NCI-H2107 (cell line): ENCODE measurements at regions not wholly inside any gene's neighbourhood (a gene's known extent, or its start where the extent isn't known, plus 50 kb on each side); places are given as distances from the start of the nearest gene placed in this dataset.

ENCODE experiments used
- DNase-seq: peaks from one replicate; lab custom pipeline; 2025; lab: John Stamatoyannopoulos, UW

- no peak for DNase-seq
These were observed 800.1 kb upstream of the PCDH9 start for GRCh38 chr13:68030152-68030809.

- DNase-seq, result no peak
These were observed 798.6 kb upstream of the PCDH9 start for GRCh38 chr13:68028701-68029100.

- DNase-seq, result no peak
These were observed 797.2 kb upstream of the PCDH9 start for GRCh38 chr13:68027306-68027705.

- DNase-seq, result no peak
These were observed 795.9 kb upstream of the PCDH9 start for GRCh38 chr13:68026077-68026476.

GRCh38 chr13:68025604-68026003 is 795.5 kb upstream of the PCDH9 start:
- DNase-seq, result no peak

GRCh38 chr13:68023838-68024581 is 793.9 kb upstream of the PCDH9 start:
- no peak for DNase-seq

- DNase-seq, result no peak
These were observed 789.8 kb upstream of the PCDH9 start for GRCh38 chr13:68019901-68020300.

DNA sequence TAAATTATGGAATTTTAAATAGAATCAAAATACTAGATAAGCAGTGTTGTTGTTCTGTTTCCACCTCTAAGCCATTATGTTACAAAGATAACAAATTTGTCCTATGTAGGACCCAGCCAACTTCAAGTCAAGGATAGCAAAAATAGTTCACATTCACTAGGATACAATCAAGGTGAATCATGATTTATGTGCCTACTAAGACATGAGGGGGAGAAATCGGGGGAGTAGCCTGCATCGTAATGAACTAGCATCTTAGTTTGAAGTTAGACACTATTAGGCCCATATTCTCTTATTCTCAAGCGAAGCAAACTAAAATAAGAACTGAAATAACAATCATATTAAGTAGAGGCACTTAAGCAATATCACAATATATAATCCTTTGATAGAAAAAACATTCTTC is 779.4 kb upstream of the PCDH9 start:
- no peak for DNase-seq

GRCh38 chr13:68007576-68007975 is 777.4 kb upstream of the PCDH9 start:
- no peak for DNase-seq

DNA sequence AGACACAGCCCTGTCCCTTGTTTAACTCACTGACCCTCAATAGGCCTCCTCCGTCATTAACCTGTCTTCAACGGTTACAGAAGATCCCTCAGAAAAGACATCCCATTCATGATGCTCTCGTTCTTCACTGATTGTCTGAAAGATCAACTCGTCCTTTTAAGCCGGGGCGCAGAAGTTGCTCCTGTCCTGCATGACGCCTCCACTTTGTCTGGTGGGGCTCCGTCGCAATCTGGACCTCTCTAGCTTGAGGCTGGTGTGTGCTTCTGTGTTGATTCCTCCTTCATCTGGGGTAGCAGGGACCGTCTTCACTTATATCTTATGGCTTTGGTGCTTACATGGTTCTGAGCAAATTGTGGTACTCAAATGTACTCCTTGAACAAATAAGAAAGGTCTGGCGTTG is 766.0 kb upstream of the PCDH9 start:
- DNase-seq, result no peak

- no peak for DNase-seq
These were observed 760.7 kb upstream of the PCDH9 start for GRCh38 chr13:67990868-67991267.

DNA sequence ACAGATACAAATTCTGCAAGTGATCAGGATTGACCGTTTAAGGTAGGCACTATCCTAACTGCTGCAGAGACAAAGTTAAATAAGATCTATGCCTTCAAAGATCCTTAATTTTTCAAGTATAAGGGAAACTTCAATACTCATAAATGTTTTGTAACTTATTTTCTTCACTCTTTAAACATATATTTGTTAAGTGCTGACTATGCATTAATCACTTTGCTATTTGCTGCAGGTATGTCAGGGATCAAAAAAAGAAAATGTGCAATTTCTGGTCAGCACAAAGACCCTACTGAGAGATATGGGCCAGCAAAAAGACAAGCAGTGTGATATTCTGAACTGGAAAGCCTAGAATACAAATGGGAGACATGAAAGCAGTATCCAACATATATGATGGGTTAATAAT is 756.1 kb upstream of the PCDH9 start:
- DNase-seq, result no peak

GRCh38 chr13:67977066-67977465 is 746.9 kb upstream of the PCDH9 start:
- no peak for DNase-seq

DNA sequence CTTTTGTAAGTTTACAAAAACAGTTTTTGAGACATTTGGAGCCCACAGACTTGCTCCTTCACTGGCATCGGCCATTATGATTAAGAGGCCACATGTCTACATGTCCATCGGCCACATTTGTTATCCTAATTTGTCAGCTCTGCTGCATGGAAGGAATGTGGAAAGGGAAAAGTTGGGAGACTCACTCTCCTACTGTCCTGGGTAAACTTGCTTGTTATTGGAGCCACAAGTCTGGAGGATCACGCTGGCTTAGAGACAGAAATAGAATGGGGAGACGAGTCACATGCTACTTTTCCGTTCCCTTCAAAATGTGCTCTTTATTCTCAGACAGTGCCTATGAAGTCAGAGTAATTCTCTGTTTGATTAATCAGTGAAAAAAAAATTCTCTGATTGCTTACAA is 741.2 kb upstream of the PCDH9 start:
- no peak for DNase-seq

DNA sequence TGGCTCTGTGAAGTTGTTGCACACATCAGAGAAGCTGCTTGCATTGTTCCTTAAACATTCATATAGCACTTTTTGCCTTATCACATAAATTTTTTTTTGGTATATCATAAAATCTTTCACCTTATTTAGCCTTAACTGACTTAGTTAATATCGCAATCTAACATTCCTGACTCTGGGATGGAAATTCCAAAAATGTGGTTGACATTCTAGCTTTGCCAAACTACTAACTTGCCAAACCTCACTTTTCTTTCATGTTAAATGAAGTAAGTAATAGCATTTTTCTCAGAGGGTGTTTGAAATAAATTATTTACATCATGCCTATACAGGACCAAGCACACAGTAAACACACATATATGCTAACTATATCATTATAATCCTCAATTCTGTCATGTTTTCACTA is 736.9 kb upstream of the PCDH9 start:
- DNase-seq, result no peak

DNA sequence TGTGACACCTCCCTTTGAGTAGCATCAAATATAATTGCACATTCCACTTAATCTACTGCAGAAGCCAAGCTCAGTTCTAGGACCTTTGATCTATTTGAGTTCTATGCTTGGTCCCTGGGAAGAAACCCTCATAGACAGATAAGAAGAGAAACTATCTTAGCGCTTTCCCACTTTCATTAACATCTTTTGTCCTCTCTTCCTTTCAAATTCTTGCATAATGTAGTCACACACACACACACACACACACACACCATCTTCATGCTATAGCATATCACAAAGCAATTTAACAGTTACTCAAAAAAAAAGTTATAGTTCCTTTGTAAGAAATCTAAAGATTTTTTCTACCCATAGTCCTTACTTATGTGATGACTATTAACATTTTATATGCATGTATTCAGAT is 735.9 kb upstream of the PCDH9 start:
- no peak for DNase-seq

DNA sequence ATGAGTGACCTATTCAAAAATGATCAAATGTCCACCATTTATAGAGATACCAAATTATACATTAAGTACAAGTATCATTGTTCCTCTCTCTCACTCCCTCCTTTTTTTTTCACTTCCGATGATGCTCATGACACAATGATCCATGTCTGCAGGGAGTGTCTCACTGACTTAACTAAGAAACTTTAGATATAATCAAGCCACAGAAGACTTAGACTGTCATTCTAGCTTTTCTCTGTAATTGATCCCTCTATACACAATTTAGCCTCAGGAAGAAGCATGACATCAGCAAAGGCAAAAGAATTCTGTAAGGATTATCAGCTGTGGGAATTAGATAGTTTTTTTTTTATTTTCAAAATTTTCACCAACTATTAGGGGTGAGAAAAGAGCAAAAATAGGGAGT is 734.9 kb upstream of the PCDH9 start:
- DNase-seq, result no peak

DNA sequence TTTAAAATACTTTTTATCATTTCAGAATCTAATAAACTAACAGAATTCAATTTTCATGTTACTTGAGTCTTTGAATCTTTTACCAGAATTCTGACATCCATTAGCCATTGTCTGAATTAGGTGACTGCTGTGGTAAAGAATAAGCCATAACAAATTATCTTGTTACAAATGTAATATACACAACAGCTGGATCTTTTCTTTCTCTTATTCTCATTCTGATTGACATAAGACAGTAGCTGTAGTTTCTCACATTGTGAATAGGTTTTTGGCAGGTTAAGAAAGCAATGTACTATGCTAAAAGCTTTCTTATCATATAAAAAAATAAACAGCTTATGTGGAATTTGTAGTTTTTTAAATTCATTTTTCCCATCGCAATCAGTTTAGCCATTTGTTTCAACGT is 734.0 kb upstream of the PCDH9 start:
- no peak for DNase-seq

DNA sequence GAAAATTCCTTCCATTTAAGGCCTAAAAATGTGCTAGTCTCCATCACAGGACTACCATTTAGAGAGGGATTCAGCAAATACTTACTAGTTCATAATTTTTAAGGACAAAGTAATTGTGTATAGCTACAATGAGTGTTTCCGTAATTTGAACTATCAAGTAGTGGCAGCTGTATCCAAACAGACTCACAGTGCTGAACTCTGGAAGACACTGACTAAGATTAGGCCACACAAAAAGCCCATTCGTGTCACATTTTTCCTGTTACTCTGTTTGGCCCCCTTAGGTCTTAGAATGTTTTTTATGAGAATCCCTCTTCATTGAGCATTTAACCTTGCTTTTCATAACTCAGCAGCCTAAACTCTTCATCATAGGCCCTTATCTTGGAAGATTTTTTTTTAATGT is 731.2 kb upstream of the PCDH9 start:
- DNase-seq, result no peak

GRCh38 chr13:67951431-67951830 is 721.3 kb upstream of the PCDH9 start:
- DNase-seq, result no peak

DNA sequence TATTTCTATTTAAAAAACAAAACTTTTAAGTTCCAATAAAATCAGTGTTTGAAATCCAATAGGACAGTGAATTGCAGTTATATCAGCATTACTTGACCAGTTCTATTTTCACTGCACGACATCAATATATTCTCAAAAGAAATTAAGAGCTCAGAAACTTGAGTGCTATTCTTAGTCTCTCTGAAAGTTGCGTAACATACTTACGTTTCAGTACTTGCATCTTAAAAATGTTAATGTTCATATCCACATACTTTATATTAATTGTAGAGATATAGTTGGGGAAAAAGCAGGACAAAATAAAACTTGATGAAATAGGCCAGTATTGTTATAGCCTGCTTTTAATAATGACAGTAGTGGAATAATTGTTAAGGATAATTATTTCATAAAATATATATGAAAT is 720.5 kb upstream of the PCDH9 start:
- no peak for DNase-seq

DNA sequence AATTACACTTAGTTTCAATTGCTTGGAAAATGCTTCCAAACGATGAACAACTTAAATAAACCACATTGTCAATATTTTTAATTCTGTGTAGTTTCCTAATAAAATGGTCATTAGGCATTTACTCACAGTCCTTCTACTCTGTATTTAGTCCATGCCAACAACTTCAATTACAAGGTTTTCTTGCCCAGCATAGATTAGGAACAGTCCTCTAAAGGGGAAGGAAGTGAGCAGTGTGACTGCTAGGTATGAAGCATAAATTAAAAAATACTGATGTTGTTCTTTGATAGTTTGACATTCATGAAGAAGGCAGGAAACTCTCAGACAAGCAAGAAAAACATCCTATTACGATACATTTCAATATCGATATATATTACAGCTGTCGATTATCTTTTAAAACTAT is 716.0 kb upstream of the PCDH9 start:
- no peak for DNase-seq

GRCh38 chr13:67943116-67943515 is 713.0 kb upstream of the PCDH9 start:
- DNase-seq, result no peak

DNA sequence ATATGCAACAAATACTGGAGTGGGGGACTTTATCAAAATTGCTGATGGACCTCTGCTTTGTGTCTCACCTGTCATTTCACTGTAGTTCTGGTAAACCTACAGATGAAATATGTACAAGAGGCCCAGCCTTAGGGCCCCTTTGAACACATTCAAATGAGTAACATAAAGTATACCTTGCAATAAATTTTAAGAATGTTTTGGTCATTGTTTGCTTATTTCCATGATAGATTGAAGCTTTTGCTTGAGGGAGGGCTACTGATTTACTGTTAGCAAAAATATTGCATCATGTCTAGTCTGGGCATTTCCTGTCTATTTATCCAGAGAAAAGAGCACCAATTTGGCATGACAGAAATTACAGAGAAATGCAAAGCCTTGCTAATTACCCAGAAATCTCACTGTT is 705.5 kb upstream of the PCDH9 start:
- no peak for DNase-seq
